GM19397 (cell line): ENCODE measurements at regions not wholly inside any gene's neighbourhood (a gene's known extent, or its start where the extent isn't known, plus 50 kb on each side); places are given as distances from the start of the nearest gene placed in this dataset.
"Not testable (repeated sequence)": the region's sequence is repeated elsewhere in the genome, so short reads cannot be mapped to it uniquely, and the experiment has no call there.

Experiments
- ATAC-seq: cut with Tn5 transposase; IDR thresholded peaks from one replicate; pipeline ENCODE4 v1.9.1; 2021; ENCODE audit warnings: mild to moderate bottlenecking, moderate library complexity; ENCODE audit not compliant: unreplicated experiment

DNA sequence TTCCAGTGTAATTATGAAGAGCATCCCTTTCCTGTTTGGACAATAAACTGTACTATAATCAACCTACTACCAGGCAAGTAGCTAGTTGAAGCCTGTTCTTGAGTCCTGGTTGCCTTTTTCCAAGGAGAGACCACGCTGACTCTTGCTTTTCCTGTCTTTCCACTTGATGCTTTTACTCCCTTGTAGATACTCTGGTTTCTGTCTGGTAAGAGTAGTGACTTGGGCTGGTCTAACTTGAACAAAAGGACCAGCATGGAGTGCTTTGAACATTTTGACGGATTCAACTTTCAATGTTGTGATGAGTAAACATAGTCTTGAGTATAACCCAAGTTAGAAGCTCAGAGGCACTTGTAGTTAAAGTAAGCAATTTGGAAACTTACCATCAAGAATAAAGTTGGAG is 464.3 kb downstream of the GADD45G start:
- ATAC-seq = no peak

DNA sequence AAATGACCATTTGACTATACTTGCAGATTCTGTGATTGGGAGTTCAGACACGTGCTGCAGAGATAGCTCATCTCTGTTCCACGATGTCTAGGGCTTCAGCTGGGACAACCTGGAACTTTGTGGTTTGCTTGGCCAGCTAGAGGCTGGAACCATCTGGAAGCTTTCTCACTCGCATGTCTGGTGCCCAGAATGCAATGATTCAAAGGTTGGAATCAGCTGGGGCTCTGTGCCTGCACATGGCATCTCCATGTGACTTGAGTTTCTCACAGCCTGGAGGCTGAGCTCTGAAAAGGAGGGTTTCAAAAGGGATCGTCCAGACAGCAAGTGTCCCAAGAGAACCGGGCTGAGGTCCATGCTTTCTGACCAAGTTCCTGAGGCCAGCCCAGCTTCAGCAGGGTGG is 465.2 kb downstream of the GADD45G start:
- ATAC-seq = no peak

DNA sequence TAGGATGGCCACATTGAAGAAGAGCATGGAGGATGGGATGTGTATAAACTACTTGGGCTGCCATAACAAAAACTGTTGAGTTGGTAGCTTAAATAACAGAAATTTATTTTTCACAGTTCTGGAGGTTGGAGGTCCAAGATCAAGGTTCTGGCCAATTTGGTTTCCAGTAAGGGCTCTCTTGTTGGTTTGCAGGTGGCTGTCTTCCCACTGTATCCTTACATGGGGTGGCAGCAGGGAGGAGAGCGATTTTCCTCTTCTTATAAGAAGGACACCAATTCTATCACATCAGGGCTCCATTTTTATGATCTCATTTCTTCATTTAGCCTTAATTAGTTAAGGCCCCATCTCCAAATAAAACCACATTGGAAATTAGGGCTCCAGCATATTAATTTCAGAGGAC is 465.7 kb downstream of the GADD45G start:
- ATAC-seq = no peak

DNA sequence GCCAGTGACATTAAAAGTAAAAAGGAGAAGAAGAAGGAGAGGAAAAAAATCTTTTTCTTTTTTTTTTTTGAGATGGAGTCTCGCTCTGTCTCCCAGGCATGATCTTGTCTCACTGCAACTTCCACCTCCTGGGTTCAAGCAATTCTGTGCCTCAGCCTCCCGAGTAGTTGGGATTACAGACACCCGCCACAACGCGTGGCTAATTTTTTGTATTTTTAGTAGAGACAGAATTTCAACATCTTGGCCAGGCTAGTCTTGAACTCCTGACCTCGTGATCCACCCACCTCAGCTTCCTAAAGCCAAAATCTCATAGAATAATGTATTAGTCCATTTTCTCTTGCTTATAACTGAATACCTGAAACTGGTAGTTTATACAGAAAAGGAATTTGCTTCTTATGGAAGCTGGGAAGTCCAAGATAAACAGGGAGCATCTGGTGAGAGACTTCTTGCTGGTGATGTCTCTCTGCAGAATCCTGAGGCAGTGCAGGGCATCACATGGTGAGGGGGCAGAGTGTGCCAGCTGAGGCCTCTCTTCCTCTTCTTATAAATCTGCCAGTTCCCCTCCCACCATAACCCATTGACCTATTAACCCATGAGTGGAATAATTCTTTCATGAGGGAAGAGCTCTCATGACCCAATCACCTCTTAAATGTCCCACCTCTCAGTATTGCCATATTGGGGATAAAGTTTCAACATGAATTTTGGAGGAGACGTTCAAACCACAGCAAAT is 466.3 kb downstream of the GADD45G start:
- no peak for ATAC-seq

DNA sequence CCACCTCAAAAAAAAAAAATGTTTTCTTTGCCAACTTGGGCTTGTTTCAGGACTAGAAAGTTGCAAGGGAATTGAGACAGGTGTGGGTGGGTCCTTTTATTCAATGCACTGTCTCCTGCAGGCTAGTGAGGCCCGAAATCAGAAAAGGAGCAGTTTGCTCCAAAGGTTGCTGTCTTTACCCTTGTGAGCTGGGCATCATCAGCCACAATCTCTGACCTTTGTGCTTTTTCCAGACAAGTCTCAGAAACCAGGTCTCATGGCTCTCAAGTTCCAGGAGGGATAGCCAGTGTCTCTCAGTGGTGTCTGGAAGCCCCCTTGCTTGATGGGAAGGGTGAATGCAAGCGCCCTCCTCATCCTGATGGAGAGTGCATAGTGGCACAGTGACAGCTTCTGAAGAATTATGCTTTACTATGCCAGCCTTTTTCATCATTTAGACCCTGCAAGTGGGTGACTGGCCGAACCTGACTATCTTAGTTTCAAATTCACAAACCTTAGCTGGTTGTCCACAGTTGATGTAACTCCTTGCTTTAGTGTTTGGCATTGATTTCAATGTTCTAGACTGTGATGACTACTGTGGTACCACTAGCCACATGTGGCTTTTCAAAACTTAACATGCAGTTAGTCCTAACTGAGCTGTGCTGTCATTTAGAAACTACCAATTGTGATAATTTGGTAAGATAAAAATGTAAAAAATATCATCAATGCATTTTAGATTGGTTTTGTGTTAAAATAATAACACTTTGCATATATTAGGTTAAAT is 468.6 kb downstream of the GADD45G start:
- no peak for ATAC-seq

DNA sequence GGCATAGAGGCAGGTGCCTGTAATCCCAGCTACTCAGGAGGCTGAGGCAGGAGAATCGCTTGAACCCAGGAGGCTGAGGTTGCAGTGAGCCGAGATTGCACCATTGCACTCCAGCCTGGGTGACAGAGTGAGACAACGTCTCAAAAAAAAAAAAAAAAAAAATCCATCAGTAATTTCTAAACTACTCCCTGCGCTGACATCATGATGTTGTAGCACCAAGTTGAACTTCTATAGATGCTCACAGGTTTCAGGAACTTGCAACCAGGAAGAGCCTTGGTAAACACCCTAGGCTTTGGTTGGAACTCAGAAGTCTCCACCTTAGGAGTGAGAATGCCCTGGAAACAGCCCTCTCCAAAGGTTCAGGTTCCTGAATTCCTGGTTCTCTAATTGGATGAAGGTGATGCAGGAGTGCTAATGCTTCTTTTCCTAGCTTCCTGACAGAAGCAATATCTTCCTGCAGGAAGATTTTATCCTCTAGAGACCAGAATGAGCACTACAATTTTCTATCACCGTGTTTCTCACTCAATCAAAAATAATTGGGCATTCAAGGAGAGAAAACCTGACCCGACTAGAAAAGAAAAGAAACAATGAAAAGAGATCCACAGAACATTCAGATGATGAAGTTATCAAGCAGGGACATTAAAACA is 469.6 kb downstream of the GADD45G start:
- no peak for ATAC-seq

DNA sequence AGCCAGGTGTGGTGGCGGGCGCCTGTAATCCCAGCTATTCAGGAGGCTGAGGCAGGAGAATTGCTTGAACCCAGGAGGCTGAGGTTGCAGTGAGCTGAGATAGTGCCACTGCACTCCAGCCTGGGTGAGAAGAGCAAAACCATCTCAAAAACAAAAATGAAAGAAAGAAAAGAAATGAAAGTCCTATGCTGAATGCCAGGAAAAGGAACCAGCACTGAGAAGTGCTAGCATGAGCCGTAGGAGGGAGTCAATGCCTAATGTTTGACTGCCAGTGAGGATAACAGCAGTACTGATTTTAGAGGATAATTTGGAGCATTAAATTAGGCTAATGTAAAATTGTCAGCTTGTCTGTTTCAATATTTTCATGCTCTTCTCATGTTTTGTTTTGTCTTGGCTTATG is 472.8 kb downstream of the GADD45G start:
- ATAC-seq = not testable (repeated sequence)

DNA sequence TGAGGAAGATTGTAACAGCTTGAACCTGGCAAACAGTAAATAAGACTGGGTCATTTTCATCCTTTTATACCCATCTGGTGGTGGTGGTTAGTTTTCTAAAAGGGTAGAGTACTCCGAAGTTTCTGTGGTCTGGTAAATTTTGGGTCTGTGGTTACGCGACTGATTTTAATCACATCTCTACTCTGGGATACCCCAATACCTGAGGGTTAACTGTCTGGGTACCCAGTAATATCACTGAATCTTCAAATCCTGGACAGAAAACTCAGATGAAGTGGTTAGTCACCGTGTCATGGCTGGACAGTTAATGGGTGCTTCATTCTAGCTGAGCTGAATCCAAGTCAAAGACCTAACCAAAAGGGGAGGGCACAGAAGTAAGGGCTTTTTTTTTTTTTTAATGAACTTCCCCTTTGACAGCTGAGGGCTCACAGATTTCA is 474.2 kb downstream of the GADD45G start:
- no peak for ATAC-seq

DNA sequence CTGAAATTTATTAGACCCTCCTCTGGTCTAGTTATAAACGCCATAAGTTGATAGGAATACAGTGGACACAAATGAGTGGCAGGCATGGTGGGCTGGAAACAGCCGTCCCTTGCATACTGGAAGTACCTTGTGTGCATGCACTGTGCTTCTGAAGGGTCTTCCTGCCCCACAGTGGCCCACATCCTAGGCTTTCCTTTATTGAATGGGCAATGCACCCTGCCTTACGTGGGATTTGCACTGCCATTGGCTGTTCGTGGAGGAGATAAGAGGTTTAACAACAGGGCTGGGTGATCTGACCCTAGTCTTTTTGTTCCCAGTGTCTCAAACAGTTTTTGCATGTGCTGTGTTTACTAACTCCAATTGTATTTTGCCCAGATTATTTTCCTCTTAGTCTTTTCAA is 480.8 kb downstream of the GADD45G start:
- ATAC-seq = no peak

DNA sequence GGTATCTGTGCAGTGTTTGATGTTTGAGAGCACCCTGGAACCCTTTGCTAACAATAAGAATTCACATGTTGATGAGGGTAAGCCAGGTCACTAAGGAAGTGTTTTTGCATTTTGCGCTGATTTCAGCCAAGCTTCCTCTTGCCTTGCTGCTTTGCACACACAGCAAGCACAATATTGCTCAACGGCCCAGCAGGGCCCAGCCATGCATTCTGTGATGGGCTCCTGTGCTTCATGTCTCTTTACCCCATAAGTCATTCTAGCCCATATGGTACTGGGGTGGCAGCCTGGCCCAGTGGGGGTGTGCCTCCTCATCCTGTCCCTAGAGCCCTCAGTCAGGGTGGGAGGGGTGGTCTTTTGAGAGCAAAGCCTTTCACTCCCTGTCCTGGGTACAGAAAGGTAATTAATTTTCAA is 481.3 kb downstream of the GADD45G start:
- no peak for ATAC-seq

DNA sequence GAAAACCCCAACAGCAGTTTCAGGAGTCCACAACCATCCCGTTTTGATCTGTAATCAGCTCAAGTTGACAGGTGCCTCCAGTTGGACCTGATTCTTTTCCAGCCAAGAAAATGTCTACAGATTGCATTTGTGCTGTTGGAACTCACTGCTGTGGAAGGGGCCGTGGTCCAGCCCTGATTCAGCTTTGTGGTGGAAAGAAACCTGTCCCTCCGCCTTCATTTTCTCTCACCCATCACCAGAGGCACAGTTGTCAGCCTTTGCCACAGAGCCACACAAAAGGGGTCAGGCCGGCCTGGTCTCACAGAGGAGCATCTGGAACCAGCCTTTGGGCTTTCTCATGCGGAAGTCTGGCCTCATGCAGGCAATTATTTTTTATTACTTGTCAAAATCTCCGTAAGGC is 483.6 kb downstream of the GADD45G start:
- no peak for ATAC-seq

DNA sequence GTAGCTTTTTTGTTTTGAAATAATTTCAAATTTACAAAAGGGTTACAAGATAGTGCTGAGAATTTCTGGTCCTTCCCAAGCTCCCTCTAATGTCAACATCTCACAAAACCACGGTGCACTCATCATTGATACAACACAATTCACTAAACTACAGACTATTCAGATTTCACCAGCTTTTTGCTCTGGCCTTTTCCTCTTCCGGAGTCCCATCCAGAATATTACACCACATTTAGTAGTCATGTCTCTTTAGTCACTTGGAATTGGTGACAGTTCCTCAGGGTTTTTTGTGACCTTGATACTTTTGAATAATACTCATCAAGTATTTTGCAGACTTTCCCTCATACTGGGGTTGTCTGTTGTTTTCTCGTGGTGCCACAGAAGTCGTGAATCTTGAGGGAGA is 484.0 kb downstream of the GADD45G start:
- ATAC-seq = no peak

DNA sequence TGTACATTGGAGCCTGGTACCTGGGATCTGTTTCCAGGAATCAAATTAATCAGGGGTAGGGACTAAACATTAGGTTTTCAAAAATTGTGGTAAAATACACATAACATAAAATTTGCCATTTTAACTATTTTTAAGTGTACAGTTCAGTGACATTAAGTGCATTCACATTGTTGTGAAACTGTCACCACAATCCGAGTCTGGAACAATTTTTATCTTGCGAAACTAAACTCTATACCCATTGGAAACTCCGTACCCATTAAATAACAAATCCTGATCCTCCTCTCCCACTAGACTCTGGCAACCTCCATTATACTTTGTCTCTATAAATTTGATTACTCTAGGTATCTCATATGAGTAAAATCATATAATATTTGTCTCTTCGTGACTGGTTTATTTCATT is 486.2 kb downstream of the GADD45G start:
- no peak for ATAC-seq

DNA sequence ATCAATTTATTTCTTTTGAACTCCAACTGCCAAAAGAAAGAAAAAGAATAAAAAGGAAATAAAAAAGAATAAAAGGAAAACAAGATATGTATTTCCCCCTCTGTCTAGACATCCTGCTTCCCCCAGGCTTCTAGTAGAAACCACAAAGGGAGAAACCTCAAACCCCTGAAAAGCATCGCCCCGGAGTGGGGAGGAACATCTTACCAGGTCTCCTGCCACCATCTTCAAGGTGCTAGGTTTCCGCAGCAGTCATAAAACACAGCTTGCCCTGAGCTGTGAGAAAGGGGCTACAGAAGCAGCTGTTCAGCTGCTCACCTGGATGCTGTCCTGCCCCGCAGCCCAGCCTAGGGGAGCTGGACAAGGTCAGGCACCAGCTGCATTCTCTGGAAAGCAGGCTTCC is 487.7 kb downstream of the GADD45G start:
- ATAC-seq = no peak

DNA sequence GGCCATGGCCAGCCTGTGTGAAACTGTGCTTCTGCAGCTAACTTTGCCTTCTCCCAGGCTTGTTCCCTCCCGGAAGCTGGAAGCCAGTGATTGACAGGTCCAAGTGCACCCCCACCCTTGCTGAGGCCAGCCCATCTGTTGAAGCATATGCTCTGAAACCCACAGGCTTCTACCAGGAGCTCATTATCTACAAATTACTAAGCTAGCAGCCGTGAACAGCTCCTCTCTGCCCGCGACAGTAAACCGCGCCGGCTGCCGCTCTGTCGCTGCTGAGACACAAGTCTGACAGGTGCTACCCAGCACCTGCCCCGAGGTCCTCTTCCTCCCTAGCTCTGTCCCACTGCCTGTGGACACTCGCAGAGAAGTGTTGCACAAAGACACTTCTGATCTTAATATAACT is 490.9 kb downstream of the GADD45G start:
- no peak for ATAC-seq

DNA sequence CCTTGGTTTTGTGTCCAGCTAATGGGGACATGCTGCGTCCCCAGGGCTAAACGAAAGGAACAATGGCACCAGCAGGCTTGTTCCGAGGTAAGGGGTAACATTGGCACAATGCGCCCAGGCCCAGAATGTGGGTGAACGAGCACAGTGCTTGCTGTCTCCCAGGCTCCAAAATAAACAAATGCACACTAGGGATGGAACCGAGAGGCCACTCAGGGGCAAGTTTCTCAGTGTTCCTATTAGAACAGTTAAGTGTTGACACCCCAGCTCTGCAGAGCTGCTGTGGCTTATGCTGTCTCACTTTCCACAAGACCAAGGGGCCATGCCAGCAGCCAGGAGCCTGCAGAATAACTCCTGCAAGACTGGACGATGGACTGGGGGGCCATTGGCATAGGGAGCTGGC is 492.4 kb downstream of the GADD45G start:
- no peak for ATAC-seq

DNA sequence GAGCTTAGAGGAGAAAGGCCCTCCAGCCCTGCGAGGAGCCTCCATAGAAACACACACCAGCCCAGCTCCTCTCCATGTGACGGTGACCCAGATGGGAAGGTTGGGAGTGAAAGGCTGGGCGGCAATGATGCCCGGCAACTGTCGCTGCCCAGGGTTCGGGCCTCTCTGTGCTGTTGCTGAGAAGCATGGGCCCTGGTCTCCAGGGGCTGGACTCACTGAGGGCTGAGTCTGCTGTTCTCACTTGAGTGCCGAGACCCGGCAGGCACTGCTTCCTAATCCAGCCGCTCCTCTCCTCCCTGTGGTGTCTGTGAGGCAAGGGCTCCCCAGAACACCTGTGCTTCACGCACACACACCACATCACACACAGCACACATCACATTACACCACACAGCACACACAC is 493.6 kb downstream of the GADD45G start:
- no peak for ATAC-seq

DNA sequence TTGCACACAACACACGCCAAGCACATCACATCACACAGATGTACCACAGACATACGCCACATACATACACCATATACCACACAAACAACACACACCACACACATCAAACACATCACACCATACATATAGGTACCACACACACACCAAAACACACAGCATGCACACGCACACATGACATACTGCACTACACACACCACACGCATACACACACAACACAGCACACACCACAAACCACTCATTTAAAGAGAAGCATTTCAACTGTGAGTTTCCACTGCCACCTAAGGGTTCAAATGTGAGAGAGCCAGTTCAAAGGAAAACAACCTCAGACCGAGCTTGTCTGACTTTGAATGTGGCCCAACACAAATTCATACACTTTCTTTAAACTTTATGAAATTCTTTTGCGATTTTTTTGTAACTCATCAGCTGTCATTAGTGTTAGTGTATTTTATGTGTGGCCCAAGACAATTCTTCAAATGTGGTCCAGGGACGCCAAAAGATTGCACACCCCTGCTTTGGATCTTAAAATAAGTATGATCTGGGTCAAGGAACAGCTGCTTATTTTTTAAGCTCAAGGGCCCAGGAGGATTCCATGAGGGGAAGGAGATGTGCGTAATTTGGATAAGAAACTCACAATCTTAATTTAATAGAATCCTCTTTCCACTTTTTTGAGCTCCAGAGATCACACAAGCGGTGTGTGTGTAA is 494.6 kb downstream of the GADD45G start:
- ATAC-seq = no peak

DNA sequence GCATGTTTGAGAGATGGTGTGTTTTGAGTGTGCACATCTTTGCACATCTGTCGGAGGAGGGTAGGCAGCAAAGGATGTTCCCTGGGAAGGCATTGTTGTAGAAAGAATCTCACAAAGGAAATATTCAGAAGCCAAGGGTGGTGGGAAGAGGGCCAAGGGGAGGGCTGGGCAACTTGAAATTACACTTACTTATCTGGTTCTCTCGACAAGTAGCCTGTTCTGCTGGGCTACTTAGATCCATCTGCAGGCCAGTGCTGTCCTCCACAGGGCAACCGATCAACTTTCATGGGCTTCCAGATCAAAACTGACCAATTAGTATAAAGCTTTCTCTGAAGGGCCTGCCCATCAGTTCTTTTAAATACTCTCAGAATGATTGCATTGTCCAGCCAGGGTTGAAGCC is 495.2 kb downstream of the GADD45G start:
- no peak for ATAC-seq

DNA sequence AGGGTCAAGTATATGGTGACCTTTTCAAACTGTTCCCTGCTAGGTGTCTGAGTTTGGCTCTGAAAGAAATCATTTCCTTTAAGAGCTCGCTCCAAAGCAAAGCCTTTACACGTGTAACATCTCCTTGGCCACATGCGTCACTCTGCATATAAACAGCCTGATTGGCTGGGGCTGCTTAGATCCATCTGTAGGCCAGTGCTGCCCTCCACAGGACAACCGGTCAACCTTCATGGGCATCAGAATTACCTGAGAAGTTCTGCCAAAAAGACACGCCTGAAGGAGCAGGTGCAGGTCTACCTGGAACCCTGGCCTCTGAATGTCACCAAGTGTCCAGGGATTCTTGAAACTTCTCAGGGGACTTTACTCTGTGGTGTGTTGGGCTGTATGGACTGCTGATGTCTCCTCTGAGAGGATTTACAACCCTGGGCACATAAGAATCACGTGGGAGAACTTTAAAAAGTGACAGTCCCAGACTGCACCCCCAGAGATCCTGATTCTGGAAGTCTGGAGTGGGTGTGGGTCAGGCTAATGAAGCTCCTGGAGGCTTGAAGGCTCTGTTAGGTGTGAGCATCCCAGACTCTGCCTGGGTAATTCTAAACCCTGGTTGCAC is 497.6 kb downstream of the GADD45G start:
- peak; percentile 88 for ATAC-seq

DNA sequence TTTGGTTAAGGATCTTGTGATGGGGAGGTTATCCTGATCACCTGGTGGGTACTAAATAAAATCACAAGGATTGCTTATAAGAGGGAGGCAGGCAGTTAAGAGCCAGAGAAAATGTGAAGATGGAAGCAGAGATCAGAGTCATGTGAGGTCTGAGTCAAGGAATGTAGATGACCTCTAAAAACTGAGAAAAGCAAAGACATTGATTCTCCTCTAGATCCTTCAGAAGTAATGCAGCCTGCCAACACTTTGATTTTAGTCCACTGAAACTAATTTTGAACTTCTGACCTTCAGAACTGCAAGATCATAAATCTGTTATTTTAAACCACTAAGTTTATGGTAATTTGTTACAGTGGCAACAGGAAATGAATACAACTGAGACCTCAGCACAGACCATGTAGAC is 499.0 kb downstream of the GADD45G start:
- ATAC-seq = no peak
